Fibroblast of mammary gland (primary cell): ENCODE measurements at regions not wholly inside any gene's neighbourhood (a gene's known extent, or its start where the extent isn't known, plus 50 kb on each side); places are given as distances from the start of the nearest gene placed in this dataset.

Source experiments
- DNase-seq: peaks from one replicate; pipeline ENCODE4 v3.0.0-alpha.2; 2010; ENCODE audit warnings: low read depth
- H3K4me3 ChIP-seq: 2 replicates; pipeline ENCODE4 v1.5.1; 2011; ENCODE audit warnings: low read depth, mild to moderate bottlenecking, low read length, moderate library complexity; ENCODE audit not compliant: control insufficient read depth
- TF ChIP-seq, protein P1 (sequence below): conservative IDR thresholded peaks from 2 replicates; pipeline ENCODE4 v1.5.1; 2011; ENCODE audit warnings: low read depth, low read length, inconsistent platforms; ENCODE audit not compliant: control insufficient read depth, insufficient read depth

DNA sequence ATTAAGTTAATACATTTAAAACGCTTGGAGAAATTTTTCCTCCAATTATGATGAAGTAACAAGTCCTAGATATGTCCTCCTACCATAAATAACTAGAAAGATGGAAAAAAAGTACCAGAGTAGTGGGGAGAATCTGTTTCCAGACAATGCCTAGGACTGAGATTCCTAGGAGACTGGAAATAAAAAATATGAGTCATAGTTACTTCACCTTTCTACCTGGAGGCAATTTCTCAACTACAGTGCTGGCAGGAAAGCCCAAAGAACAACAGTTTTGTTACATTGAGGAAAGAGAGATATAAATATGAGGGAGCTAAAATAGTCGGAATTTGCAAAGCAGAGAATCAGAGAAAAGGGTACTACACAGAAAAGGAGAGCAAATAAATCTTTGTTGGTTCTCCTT, 202.1 kb upstream of the ARHGAP42 start:
- TF ChIP-seq, protein P1, sequence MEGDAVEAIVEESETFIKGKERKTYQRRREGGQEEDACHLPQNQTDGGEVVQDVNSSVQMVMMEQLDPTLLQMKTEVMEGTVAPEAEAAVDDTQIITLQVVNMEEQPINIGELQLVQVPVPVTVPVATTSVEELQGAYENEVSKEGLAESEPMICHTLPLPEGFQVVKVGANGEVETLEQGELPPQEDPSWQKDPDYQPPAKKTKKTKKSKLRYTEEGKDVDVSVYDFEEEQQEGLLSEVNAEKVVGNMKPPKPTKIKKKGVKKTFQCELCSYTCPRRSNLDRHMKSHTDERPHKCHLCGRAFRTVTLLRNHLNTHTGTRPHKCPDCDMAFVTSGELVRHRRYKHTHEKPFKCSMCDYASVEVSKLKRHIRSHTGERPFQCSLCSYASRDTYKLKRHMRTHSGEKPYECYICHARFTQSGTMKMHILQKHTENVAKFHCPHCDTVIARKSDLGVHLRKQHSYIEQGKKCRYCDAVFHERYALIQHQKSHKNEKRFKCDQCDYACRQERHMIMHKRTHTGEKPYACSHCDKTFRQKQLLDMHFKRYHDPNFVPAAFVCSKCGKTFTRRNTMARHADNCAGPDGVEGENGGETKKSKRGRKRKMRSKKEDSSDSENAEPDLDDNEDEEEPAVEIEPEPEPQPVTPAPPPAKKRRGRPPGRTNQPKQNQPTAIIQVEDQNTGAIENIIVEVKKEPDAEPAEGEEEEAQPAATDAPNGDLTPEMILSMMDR: no peak
- H3K4me3 ChIP-seq: no peak overlapping the region
- no peak for DNase-seq

DNA sequence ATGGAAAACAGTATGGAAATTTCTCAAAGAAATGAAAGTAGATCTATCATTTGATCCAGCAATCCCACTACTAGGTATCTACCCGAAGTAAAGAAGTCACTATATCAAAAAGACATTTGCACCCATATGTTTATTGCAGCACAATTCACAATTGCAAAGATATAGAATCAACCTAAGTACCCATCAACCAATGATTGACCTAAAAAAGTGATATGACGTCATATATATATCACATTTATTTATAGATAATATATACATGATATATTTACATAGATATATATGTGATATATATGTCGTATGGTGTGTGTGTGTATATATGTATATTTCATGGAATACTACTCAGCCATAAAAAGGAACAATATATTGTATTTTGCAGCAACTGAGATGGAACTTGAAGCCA, 188.3 kb upstream of the ARHGAP42 start:
- no peak overlapping the region for H3K4me3 ChIP-seq
- TF ChIP-seq, protein P1: no peak
- no peak for DNase-seq

DNA sequence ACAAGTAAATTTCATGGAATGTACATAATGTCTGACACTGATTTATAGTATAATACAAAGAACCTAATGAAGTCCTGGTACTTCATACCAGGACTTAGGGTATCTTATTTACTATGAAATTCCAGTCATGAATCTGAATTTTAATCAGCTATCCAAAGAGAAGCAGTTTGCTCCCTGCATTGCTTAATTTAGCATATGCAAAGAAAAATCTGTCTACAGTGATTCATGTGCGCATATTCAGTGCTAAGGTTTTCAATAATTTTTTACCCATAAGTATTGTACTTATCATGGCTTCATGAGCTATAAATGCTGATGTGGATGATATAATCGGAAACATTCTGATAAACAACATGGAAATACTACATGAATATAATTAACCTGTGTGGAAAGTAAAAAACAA, 185.6 kb upstream of the ARHGAP42 start:
- TF ChIP-seq, protein P1: no peak
- no peak overlapping the region for H3K4me3 ChIP-seq
- DNase-seq: no peak

DNA sequence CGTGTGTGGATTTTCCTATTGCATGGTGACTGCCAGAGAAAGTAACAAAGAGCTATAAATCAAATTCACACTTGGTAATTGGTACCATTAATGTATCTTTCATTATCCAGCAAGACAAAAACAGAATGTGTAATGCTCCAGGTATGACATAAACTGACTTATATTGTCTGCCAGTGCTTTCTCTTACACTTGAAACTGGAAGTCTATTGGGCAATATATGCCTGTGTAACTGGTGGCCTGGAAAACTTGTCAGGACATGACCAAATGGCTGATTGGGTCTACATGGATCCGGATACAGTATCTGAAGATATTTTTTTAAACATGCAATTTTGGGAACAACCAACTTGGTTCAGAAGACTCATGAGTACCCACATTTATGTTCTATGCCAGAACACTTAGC, 174.6 kb upstream of the ARHGAP42 start:
- H3K4me3 ChIP-seq: no peak overlapping the region
- TF ChIP-seq, protein P1: no peak
- peak; percentile 2 for DNase-seq

DNA sequence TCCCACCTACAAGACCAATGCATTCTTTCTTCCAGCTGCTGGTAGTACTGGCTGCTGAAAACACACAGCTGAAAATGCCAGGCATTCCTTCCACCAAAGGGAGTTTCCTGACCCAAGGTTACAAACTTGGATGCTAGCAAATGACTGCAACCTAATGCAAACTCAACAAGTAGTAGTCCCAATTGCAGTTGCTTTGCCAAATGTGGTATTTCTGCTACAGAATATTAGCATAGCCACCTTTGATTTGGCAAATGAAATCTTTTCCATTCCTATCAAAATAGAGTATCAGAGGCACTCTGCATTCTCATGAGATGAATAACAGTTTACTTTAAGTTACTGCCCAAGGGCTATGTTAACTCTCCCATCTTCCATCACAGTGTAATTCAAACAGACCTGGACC, 172.0 kb upstream of the ARHGAP42 start:
- TF ChIP-seq, protein P1: no peak
- no peak overlapping the region for H3K4me3 ChIP-seq
- DNase-seq: no peak

DNA sequence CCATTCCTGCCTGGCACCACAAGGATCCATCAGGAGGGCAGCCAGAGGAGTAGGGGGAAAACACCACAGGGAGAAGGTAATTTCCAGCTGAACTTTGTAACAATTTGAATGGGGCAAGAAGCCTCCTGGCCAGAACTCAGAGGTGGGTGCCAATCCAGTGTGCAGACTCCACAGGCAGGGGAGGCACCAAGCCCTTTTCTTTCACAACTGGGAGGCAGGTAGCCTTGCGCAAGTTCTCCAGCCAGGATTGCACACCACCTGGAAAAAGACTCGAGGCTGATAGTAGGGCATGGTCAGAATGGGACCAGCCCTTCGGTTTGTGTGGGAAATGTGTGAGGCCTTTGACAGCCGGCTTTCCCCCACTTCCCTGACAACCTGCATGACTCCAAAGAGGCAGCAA, 161.9 kb upstream of the ARHGAP42 start:
- DNase-seq: no peak
- no peak overlapping the region for H3K4me3 ChIP-seq
- TF ChIP-seq, protein P1: no peak

DNA sequence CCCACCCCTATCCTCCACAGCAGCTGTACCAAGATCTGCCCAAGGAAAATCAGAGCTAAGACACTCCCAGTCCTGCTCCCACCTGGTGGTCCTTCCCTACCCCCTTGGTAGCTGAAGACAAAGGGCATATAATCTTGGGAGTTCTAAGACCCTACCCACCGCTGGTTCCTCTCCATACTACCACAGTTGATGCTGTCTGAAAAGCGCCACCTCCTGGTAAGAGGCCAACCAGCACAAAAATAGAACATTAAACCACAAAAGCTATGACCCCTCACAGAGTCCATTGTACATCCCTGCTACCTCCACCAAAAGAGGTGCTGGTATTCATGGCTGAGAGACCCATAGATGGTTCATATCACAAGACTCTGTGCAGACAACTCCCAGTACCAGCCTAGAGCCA, 161.5 kb upstream of the ARHGAP42 start:
- DNase-seq: no peak
- no peak overlapping the region for H3K4me3 ChIP-seq
- TF ChIP-seq, protein P1: no peak
